ENCODE measurements at regions not wholly inside any gene's neighbourhood (a gene's known extent, or its start where the extent isn't known, plus 50 kb on each side); places are given as distances from the start of the nearest gene placed in this dataset.
"Not testable (repeated sequence)": the region's sequence is repeated elsewhere in the genome, so short reads cannot be mapped to it uniquely, and the experiment has no call there.

GRCh38 chr3:75268576-75268975 lies 395.6 kb upstream of the FRG2C start:
- H3K9ac ChIP-seq (ENCODE audit: low read depth, low read length, poor library complexity); H4K91ac ChIP-seq (ENCODE audit: low read depth, low read length, poor library complexity); DNase-seq (ENCODE audit: low spot score); H3K27me3 ChIP-seq (ENCODE audit: control insufficient read depth in 3 of 3, insufficient read depth in 3 of 3, low read depth in 1 of 3, low read length in 3 of 3); H3K4me3 ChIP-seq (ENCODE audit: low read length in 2 of 2); H3K4ac ChIP-seq (ENCODE audit: low read length); H2BK15ac ChIP-seq (ENCODE audit: low read length); H3K27ac ChIP-seq (replicated peaks; ENCODE audit: low read length); H3K14ac ChIP-seq (ENCODE audit: low read length); H2AFZ ChIP-seq (ENCODE audit: low read length); H3K36me3 ChIP-seq (replicated peaks in 1 of 2; ENCODE audit: control insufficient read depth in 2 of 2, insufficient read depth in 2 of 2, low read length in 2 of 2); H3K4me1 ChIP-seq (ENCODE audit: control insufficient read depth in 2 of 2, insufficient read depth in 1 of 2, low read depth in 1 of 2, low read length in 2 of 2); H2AK5ac ChIP-seq (ENCODE audit: low read depth, low read length); H4K8ac ChIP-seq (ENCODE audit: low read depth, low read length); H3K23ac ChIP-seq (ENCODE audit: low read depth, low read length, poor library complexity); H2BK12ac ChIP-seq (ENCODE audit: low read length); H3K18ac ChIP-seq (ENCODE audit: low read length); H3K9me3 ChIP-seq (replicated peaks in 1 of 2; ENCODE audit: control insufficient read depth in 2 of 2, insufficient read depth in 1 of 2, low read depth in 1 of 2, low read length in 2 of 2); H3K4me2 ChIP-seq (ENCODE audit: insufficient read depth, low read length, poor library complexity, severe bottlenecking); H2BK120ac ChIP-seq (ENCODE audit: low read depth, low read length); H2BK5ac ChIP-seq (ENCODE audit: low read length); H3K79me1 ChIP-seq (ENCODE audit: low read depth, low read length): not testable (repeated sequence)
- no CpG with 5 or more reads among the region's 2 CpGs for WGBS, 2 donors (ENCODE audit: extremely low coverage in 2 of 2, insufficient read length in 2 of 2, insufficient replicate concordance in 1 of 2)

GRCh38 chr3:75272237-75272636 lies 391.9 kb upstream of the FRG2C start:
- H3K4me1 ChIP-seq (ENCODE audit: control insufficient read depth in 2 of 2, insufficient read depth in 1 of 2, low read depth in 1 of 2, low read length in 2 of 2); H3K27ac ChIP-seq (replicated peaks; ENCODE audit: low read length); H3K9ac ChIP-seq (ENCODE audit: low read depth, low read length, poor library complexity); H2BK120ac ChIP-seq (ENCODE audit: low read depth, low read length); H2BK12ac ChIP-seq (ENCODE audit: low read length); H3K27me3 ChIP-seq (ENCODE audit: control insufficient read depth in 3 of 3, insufficient read depth in 3 of 3, low read depth in 1 of 3, low read length in 3 of 3); H3K36me3 ChIP-seq (replicated peaks in 1 of 2; ENCODE audit: control insufficient read depth in 2 of 2, insufficient read depth in 2 of 2, low read length in 2 of 2); H2BK15ac ChIP-seq (ENCODE audit: low read length); H3K79me1 ChIP-seq (ENCODE audit: low read depth, low read length); H4K91ac ChIP-seq (ENCODE audit: low read depth, low read length, poor library complexity); H4K8ac ChIP-seq (ENCODE audit: low read depth, low read length); H3K4me2 ChIP-seq (ENCODE audit: insufficient read depth, low read length, poor library complexity, severe bottlenecking); H2BK5ac ChIP-seq (ENCODE audit: low read length); H3K9me3 ChIP-seq (replicated peaks in 1 of 2; ENCODE audit: control insufficient read depth in 2 of 2, insufficient read depth in 1 of 2, low read depth in 1 of 2, low read length in 2 of 2); H3K23ac ChIP-seq (ENCODE audit: low read depth, low read length, poor library complexity); H2AK5ac ChIP-seq (ENCODE audit: low read depth, low read length); H3K4ac ChIP-seq (ENCODE audit: low read length); H3K18ac ChIP-seq (ENCODE audit: low read length); DNase-seq (ENCODE audit: low spot score); H3K14ac ChIP-seq (ENCODE audit: low read length): not testable (repeated sequence)
- Histone ChIP-seq H2AFZ (ENCODE audit: low read length) (peak overlapping the region; percentile 74), H3K4me3 (ENCODE audit: low read length in 2 of 2) (peak overlapping the region in 1 of 2 donors; percentile 17)
- WGBS, 2 donors (ENCODE audit: extremely low coverage in 2 of 2, insufficient read length in 2 of 2, insufficient replicate concordance in 1 of 2): no CpG with 5 or more reads among the region's 4 CpGs

GRCh38 chr3:75272691-75273090 lies 391.4 kb upstream of the FRG2C start:
- H3K9ac ChIP-seq (ENCODE audit: low read depth, low read length, poor library complexity): no peak overlapping the region
- DNase-seq (ENCODE audit: low spot score): no peak

GRCh38 chr3:75285531-75286148 lies 378.5 kb upstream of the FRG2C start:
- not testable (repeated sequence) for H4K8ac ChIP-seq (ENCODE audit: low read depth, low read length); H3K27me3 ChIP-seq (ENCODE audit: control insufficient read depth in 3 of 3, insufficient read depth in 3 of 3, low read depth in 1 of 3, low read length in 3 of 3); H2AFZ ChIP-seq (ENCODE audit: low read length); H3K4me2 ChIP-seq (ENCODE audit: insufficient read depth, low read length, poor library complexity, severe bottlenecking); H3K79me1 ChIP-seq (ENCODE audit: low read depth, low read length); H3K36me3 ChIP-seq (replicated peaks in 1 of 2; ENCODE audit: control insufficient read depth in 2 of 2, insufficient read depth in 2 of 2, low read length in 2 of 2); H3K4ac ChIP-seq (ENCODE audit: low read length); H2BK15ac ChIP-seq (ENCODE audit: low read length); DNase-seq (ENCODE audit: low spot score); H3K18ac ChIP-seq (ENCODE audit: low read length); H3K9me3 ChIP-seq (replicated peaks in 1 of 2; ENCODE audit: control insufficient read depth in 2 of 2, insufficient read depth in 1 of 2, low read depth in 1 of 2, low read length in 2 of 2); H3K27ac ChIP-seq (replicated peaks; ENCODE audit: low read length); H3K14ac ChIP-seq (ENCODE audit: low read length); H2BK5ac ChIP-seq (ENCODE audit: low read length); H2BK120ac ChIP-seq (ENCODE audit: low read depth, low read length); H3K23ac ChIP-seq (ENCODE audit: low read depth, low read length, poor library complexity); H2BK12ac ChIP-seq (ENCODE audit: low read length); H3K4me1 ChIP-seq (ENCODE audit: control insufficient read depth in 2 of 2, insufficient read depth in 1 of 2, low read depth in 1 of 2, low read length in 2 of 2); H3K4me3 ChIP-seq (ENCODE audit: low read length in 2 of 2); H2AK5ac ChIP-seq (ENCODE audit: low read depth, low read length); H4K91ac ChIP-seq (ENCODE audit: low read depth, low read length, poor library complexity); H3K9ac ChIP-seq (ENCODE audit: low read depth, low read length, poor library complexity)
- WGBS, 2 donors (ENCODE audit: extremely low coverage in 2 of 2, insufficient read length in 2 of 2, insufficient replicate concordance in 1 of 2): no CpG with 5 or more reads among the region's 3 CpGs

More at GRCh38 chr3:75272691-75273090, 391.4 kb upstream of the FRG2C start:
- Histone ChIP-seq H2BK120ac (ENCODE audit: low read depth, low read length) (no peak overlapping the region), H3K23ac (ENCODE audit: low read depth, low read length, poor library complexity) (no peak overlapping the region), H4K91ac (ENCODE audit: low read depth, low read length, poor library complexity) (no peak overlapping the region), H3K14ac (ENCODE audit: low read length) (no peak overlapping the region), H3K4me3 (ENCODE audit: low read length in 2 of 2) (no peak overlapping the region), H2AK5ac (ENCODE audit: low read depth, low read length) (no peak overlapping the region), H3K27me3 (ENCODE audit: control insufficient read depth in 3 of 3, insufficient read depth in 3 of 3, low read depth in 1 of 3, low read length in 3 of 3) (no peaks in the 10 kb centered on the region), H2BK12ac (ENCODE audit: low read length) (no peak overlapping the region), H2BK5ac (ENCODE audit: low read length) (no peak overlapping the region), H3K4me2 (ENCODE audit: insufficient read depth, low read length, poor library complexity, severe bottlenecking) (no peak overlapping the region), H3K9me3 (replicated peaks in 1 of 2; ENCODE audit: control insufficient read depth in 2 of 2, insufficient read depth in 1 of 2, low read depth in 1 of 2, low read length in 2 of 2) (no peaks in the 10 kb centered on the region), H3K18ac (ENCODE audit: low read length) (no peak overlapping the region), H3K79me1 (ENCODE audit: low read depth, low read length) (no peaks in the 10 kb centered on the region), H3K4ac (ENCODE audit: low read length) (no peak overlapping the region), H3K27ac (replicated peaks; ENCODE audit: low read length) (no peak overlapping the region), H3K36me3 (replicated peaks in 1 of 2; ENCODE audit: control insufficient read depth in 2 of 2, insufficient read depth in 2 of 2, low read length in 2 of 2) (no peaks in the 10 kb centered on the region), H3K4me1 (ENCODE audit: control insufficient read depth in 2 of 2, insufficient read depth in 1 of 2, low read depth in 1 of 2, low read length in 2 of 2) (peaks cover 0 to 8% of the 10 kb centered on the region in 2 donors), H2BK15ac (ENCODE audit: low read length) (no peak overlapping the region), H2AFZ (ENCODE audit: low read length) (no peak overlapping the region), H4K8ac (ENCODE audit: low read depth, low read length) (no peak overlapping the region)
- no CpG with 5 or more reads among the region's 2 CpGs for WGBS, 2 donors (ENCODE audit: extremely low coverage in 2 of 2, insufficient read length in 2 of 2, insufficient replicate concordance in 1 of 2)

Data from neuronal stem cell (in vitro differentiated cells).